ENCODE measurements at regions not wholly inside any gene's neighbourhood (a gene's known extent, or its start where the extent isn't known, plus 50 kb on each side); places are given as distances from the start of the nearest gene placed in this dataset.
"Not testable (repeated sequence)": the region's sequence is repeated elsewhere in the genome, so short reads cannot be mapped to it uniquely, and the experiment has no call there.

GRCh38 chr10:33921970-33922605, 587.6 kb upstream of the NRP1 start:
- no peak overlapping the region for H3K27ac ChIP-seq
- no peak for TF ChIP-seq CTCF (IDR thresholded peaks at IDR 0.05)
- TF ChIP-seq ZFX (IDR thresholded peaks at IDR 0.05; ENCODE audit: borderline replicate concordance) = no peak

- no peak overlapping the region for H3K27ac ChIP-seq
- TF ChIP-seq ZFX (IDR thresholded peaks at IDR 0.05; ENCODE audit: borderline replicate concordance) = no peak
- no peak for TF ChIP-seq CTCF (IDR thresholded peaks at IDR 0.05)
Measured at GRCh38 chr10:33920351-33920750, 585.9 kb upstream of the NRP1 start.

GRCh38 chr10:33919244-33919643, 584.8 kb upstream of the NRP1 start:
- TF ChIP-seq CTCF (IDR thresholded peaks at IDR 0.05) = no peak
- no peak for TF ChIP-seq ZFX (IDR thresholded peaks at IDR 0.05; ENCODE audit: borderline replicate concordance)
- no peak overlapping the region for H3K27ac ChIP-seq

GRCh38 chr10:33917069-33917780, 582.8 kb upstream of the NRP1 start:
- no peak overlapping the region for H3K27ac ChIP-seq
- TF ChIP-seq CTCF (IDR thresholded peaks at IDR 0.05) (no peak), ZFX (IDR thresholded peaks at IDR 0.05; ENCODE audit: borderline replicate concordance) (no peak)

GRCh38 chr10:33914746-33915145, 580.3 kb upstream of the NRP1 start:
- no peak overlapping the region for H3K27ac ChIP-seq
- no peak for TF ChIP-seq ZFX (IDR thresholded peaks at IDR 0.05; ENCODE audit: borderline replicate concordance)
- no peak for TF ChIP-seq CTCF (IDR thresholded peaks at IDR 0.05)

GRCh38 chr10:33913194-33913593, 578.7 kb upstream of the NRP1 start:
- H3K27ac ChIP-seq = no peak overlapping the region
- TF ChIP-seq ZFX (IDR thresholded peaks at IDR 0.05; ENCODE audit: borderline replicate concordance) (no peak), CTCF (IDR thresholded peaks at IDR 0.05) (no peak)

- not testable (repeated sequence) for H3K27ac ChIP-seq
Measured at GRCh38 chr10:33909476-33909875, 575.0 kb upstream of the NRP1 start.
